H9 (cell line): ENCODE measurements at regions not wholly inside any gene's neighbourhood (a gene's known extent, or its start where the extent isn't known, plus 50 kb on each side); places are given as distances from the start of the nearest gene placed in this dataset.

Experiments
- DNase-seq: peaks from one replicate; pipeline ENCODE4 v3.0.0-alpha.2; 2017
- H2AFZ ChIP-seq: one replicate; pipeline ENCODE4 v1.6.1; 2013; ENCODE audit warnings: mild to moderate bottlenecking, low read length, control low read depth, moderate library complexity
- H2AK5ac ChIP-seq: 2 replicates; pipeline ENCODE4 v1.6.1; 2013; ENCODE audit warnings: low read length, control low read depth, mixed read lengths; ENCODE audit not compliant: insufficient read length
- H2BK120ac ChIP-seq: one replicate; pipeline ENCODE4 v1.6.1; 2013; ENCODE audit warnings: low read depth, mild to moderate bottlenecking, low read length, control low read depth, inconsistent platforms; ENCODE audit not compliant: poor library complexity, severe bottlenecking
- H2BK12ac ChIP-seq: 2 replicates; pipeline ENCODE4 v1.6.1; 2013; ENCODE audit warnings: low read length, control low read depth, mixed read lengths, low read depth; ENCODE audit not compliant: insufficient read length
- H2BK15ac ChIP-seq: 2 replicates; pipeline ENCODE4 v1.6.1; 2013; ENCODE audit warnings: low read depth, low read length, control low read depth
- H2BK20ac ChIP-seq: one replicate; pipeline ENCODE4 v1.6.1; 2013; ENCODE audit warnings: low read depth, mild to moderate bottlenecking, low read length, control low read depth, inconsistent platforms; ENCODE audit not compliant: poor library complexity, severe bottlenecking
- H2BK5ac ChIP-seq: 2 replicates; pipeline ENCODE4 v1.6.1; 2013; ENCODE audit warnings: low read length, control low read depth, mixed read lengths; ENCODE audit not compliant: insufficient read length
- H3K14ac ChIP-seq: 2 replicates; pipeline ENCODE4 v1.6.1; 2013; ENCODE audit warnings: low read length, control low read depth; ENCODE audit not compliant: insufficient read depth
- H3K18ac ChIP-seq: 2 replicates; pipeline ENCODE4 v1.6.1; 2013; ENCODE audit warnings: low read depth, mild to moderate bottlenecking, mixed read lengths, low read length, control low read depth; ENCODE audit not compliant: insufficient read length
- H3K23ac ChIP-seq: 2 replicates; pipeline ENCODE4 v1.6.1; 2013; ENCODE audit warnings: low read length, control low read depth, mixed read lengths, low read depth; ENCODE audit not compliant: insufficient read length
- H3K23me2 ChIP-seq: 2 replicates; pipeline ENCODE4 v1.6.1; 2013; ENCODE audit warnings: low read depth, mild to moderate bottlenecking, mixed read lengths, low read length, control low read depth; ENCODE audit not compliant: insufficient read length, poor library complexity, severe bottlenecking
- H3K27ac ChIP-seq: 2 replicates; pipeline ENCODE4 v1.5.1; 2013; ENCODE audit warnings: low read length, control low read depth, mixed read lengths, low read depth; ENCODE audit not compliant: insufficient read length
- H3K27me3 ChIP-seq: 2 replicates; pipeline ENCODE4 v1.6.1; 2013; ENCODE audit warnings: low read length, control low read depth, inconsistent platforms; ENCODE audit not compliant: insufficient read depth
- H3K4ac ChIP-seq: 2 replicates; pipeline ENCODE4 v1.6.1; 2013; ENCODE audit warnings: low read depth, mild to moderate bottlenecking, control low read depth, inconsistent platforms, low read length, moderate library complexity
- H3K4me1 ChIP-seq: 2 replicates; pipeline ENCODE4 v1.6.1; 2013; ENCODE audit warnings: low read length, control low read depth, inconsistent platforms; ENCODE audit not compliant: insufficient read depth
- H3K4me2 ChIP-seq: 2 replicates; pipeline ENCODE4 v1.6.1; 2013; ENCODE audit warnings: low read length, control low read depth, mixed read lengths; ENCODE audit not compliant: insufficient read length, insufficient read depth
- H3K56ac ChIP-seq: 2 replicates; pipeline ENCODE4 v1.6.1; 2013; ENCODE audit warnings: low read depth, mild to moderate bottlenecking, mixed read lengths, low read length, control low read depth; ENCODE audit not compliant: insufficient read length
- H3K79me1 ChIP-seq: 2 replicates; pipeline ENCODE4 v1.6.1; 2013; ENCODE audit warnings: low read depth, mild to moderate bottlenecking, moderate library complexity, low read length, control low read depth, inconsistent platforms; ENCODE audit not compliant: insufficient read depth, poor library complexity, severe bottlenecking
- H3K79me2 ChIP-seq: 2 replicates; pipeline ENCODE4 v1.6.1; 2013; ENCODE audit warnings: low read length, control low read depth, inconsistent platforms; ENCODE audit not compliant: insufficient read depth
- H3K9ac ChIP-seq: 2 replicates; pipeline ENCODE4 v1.6.1; 2013; ENCODE audit warnings: low read length, control low read depth, mixed read lengths; ENCODE audit not compliant: insufficient read length; ENCODE audit errors: extremely low read depth
- H3K9me3 ChIP-seq: one replicate; pipeline ENCODE4 v1.6.1; 2013; ENCODE audit warnings: low read depth, low read length, inconsistent platforms; ENCODE audit not compliant: control insufficient read depth
- H3T11ph ChIP-seq: one replicate; pipeline ENCODE4 v1.6.1; 2013; ENCODE audit warnings: mild to moderate bottlenecking, low read length, control low read depth, inconsistent platforms
- H4K20me1 ChIP-seq: one replicate; pipeline ENCODE4 v1.6.1; 2013; ENCODE audit not compliant: control insufficient read depth, insufficient read length, insufficient read depth
- H4K5ac ChIP-seq: 2 replicates; pipeline ENCODE4 v1.6.1; 2013; ENCODE audit warnings: low read depth, mild to moderate bottlenecking, mixed read lengths, low read length, control low read depth; ENCODE audit not compliant: insufficient read length
- H4K8ac ChIP-seq: replicated peaks from 2 replicates; pipeline ENCODE4 v1.6.1; 2013; ENCODE audit warnings: low read length, control low read depth, mixed read lengths, low read depth; ENCODE audit not compliant: insufficient read length
- H4K91ac ChIP-seq: 2 replicates; pipeline ENCODE4 v1.6.1; 2013; ENCODE audit warnings: low read depth, mild to moderate bottlenecking, moderate library complexity, mixed read lengths, low read length, control low read depth; ENCODE audit not compliant: insufficient read length
- H3K27ac Mint-ChIP-seq, 3 experiments: 2 replicates in 2 of 3; 3 replicates in 1 of 3; pipeline ENCODE4 v1.8.0; 2020 to 2021; ENCODE audit warnings: mixed read lengths in 3 of 3, mild to moderate bottlenecking in 1 of 3, moderate library complexity in 1 of 3
- H3K27me3 Mint-ChIP-seq: 2 replicates; pipeline ENCODE4 v1.8.0; 2021; ENCODE audit warnings: low read depth, mild to moderate bottlenecking, moderate library complexity, mixed read lengths
- H3K36me3 Mint-ChIP-seq, 3 experiments: 2 replicates in 2 of 3; 3 replicates in 1 of 3; pipeline ENCODE4 v1.8.0; 2020 to 2021; ENCODE audit warnings: low read depth in 3 of 3, mixed read lengths in 3 of 3; ENCODE audit not compliant: insufficient read depth in 1 of 3
- H3K4me1 Mint-ChIP-seq, 2 experiments: 2 replicates each; pipeline ENCODE4 v1.8.0; 2020; ENCODE audit warnings: mixed read lengths in 2 of 2
- H3K4me3 Mint-ChIP-seq, 2 experiments: 2 replicates in 1 of 2; 3 replicates in 1 of 2; pipeline ENCODE4 v1.8.0; 2020 to 2021; ENCODE audit warnings: mild to moderate bottlenecking in 2 of 2, mixed read lengths in 2 of 2, moderate library complexity in 1 of 2
- H3K9me3 Mint-ChIP-seq, 2 experiments: 2 replicates in 1 of 2; 3 replicates in 1 of 2; pipeline ENCODE4 v1.8.0; 2020; ENCODE audit warnings: mild to moderate bottlenecking in 2 of 2, mixed read lengths in 2 of 2, moderate library complexity in 1 of 2
- WGBS: extraction: QIAGEN DNeasy Blood & Tissue Kit; methylation state at CpG from one replicate; pipeline ENCODE4 v1.1.7; 2013; ENCODE audit warnings: missing lambda C conversion rate, low lambda C conversion rate, mixed read lengths; ENCODE audit not compliant: insufficient read length; ENCODE audit errors: extremely low coverage; 5-methylcytosine and 5-hydroxymethylcytosine counted together
- TF ChIP-seq, protein P1 (sequence below): fragments of 200-600 bp; sonication (generic); conservative IDR thresholded peaks from 3 replicates; pipeline ENCODE4 v1.8.0; 2021; ENCODE audit warnings: antibody characterized with exemption, mild to moderate bottlenecking

DNA sequence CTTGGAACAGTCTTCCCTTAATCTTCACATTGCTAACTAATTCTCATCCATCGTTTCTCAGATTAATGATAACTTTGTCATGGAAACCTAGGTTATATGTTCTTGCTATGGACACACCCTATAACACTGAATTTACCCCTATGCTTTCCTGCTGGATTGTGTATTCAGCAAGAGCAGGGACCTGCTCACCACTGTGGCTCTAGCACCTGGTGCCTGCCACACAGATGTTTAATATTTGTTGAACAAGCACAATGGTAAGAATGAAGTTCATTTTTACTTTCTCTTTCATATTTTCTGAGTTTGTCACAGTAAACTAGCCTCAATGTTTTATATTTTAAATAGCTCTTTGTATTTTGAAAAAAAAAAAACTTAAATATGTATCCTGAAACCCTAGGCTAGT lies 734.0 kb upstream of the DIAPH2 start:
- Histone ChIP-seq H3K14ac (no peak overlapping the region), H3K23me2 (no peaks in the 10 kb centered on the region), H2BK12ac (no peak overlapping the region), H3K56ac (no peak overlapping the region), H3T11ph (no peak overlapping the region), H4K8ac (no peak overlapping the region), H2AFZ (no peak overlapping the region), H3K9me3 (no peaks in the 10 kb centered on the region), H2BK5ac (no peak overlapping the region), H3K27me3 (no peaks in the 10 kb centered on the region), H3K9ac (no peak overlapping the region), H4K91ac (no peak overlapping the region), H4K20me1 (no peaks in the 10 kb centered on the region), H3K4me2 (no peak overlapping the region), H2BK120ac (no peak overlapping the region), H2BK15ac (no peak overlapping the region), H3K18ac (no peak overlapping the region), H3K27ac (no peak overlapping the region), H2AK5ac (no peak overlapping the region), H4K5ac (no peak overlapping the region), H3K79me1 (no peaks in the 10 kb centered on the region), H3K79me2 (no peaks in the 10 kb centered on the region), H2BK20ac (no peak overlapping the region), H3K23ac (no peak overlapping the region), H3K4ac (no peak overlapping the region), H3K4me1 (no peaks in the 10 kb centered on the region)
- DNase-seq = no peak
- no peak overlapping the region for H3K4me3 Mint-ChIP-seq
- whole genome bisulfite sequencing = no CpG with 5 or more reads among the region's 1 CpG
- TF ChIP-seq, protein P1, sequence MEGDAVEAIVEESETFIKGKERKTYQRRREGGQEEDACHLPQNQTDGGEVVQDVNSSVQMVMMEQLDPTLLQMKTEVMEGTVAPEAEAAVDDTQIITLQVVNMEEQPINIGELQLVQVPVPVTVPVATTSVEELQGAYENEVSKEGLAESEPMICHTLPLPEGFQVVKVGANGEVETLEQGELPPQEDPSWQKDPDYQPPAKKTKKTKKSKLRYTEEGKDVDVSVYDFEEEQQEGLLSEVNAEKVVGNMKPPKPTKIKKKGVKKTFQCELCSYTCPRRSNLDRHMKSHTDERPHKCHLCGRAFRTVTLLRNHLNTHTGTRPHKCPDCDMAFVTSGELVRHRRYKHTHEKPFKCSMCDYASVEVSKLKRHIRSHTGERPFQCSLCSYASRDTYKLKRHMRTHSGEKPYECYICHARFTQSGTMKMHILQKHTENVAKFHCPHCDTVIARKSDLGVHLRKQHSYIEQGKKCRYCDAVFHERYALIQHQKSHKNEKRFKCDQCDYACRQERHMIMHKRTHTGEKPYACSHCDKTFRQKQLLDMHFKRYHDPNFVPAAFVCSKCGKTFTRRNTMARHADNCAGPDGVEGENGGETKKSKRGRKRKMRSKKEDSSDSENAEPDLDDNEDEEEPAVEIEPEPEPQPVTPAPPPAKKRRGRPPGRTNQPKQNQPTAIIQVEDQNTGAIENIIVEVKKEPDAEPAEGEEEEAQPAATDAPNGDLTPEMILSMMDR = no peak
- no peaks in the 10 kb centered on the region for H3K36me3 Mint-ChIP-seq
- no peak overlapping the region for H3K27ac Mint-ChIP-seq
- H3K4me1 Mint-ChIP-seq = peaks cover 0 to 4% of the 10 kb centered on the region in 2 experiments; a peak in 2 of 4 replicates
- H3K27me3 Mint-ChIP-seq = no peaks in the 10 kb centered on the region
- H3K9me3 Mint-ChIP-seq = no peaks in the 10 kb centered on the region; a peak in 1 of 5 replicates
